Spleen (tissue), 7 donors: ENCODE measurements at regions not wholly inside any gene's neighbourhood (a gene's known extent, or its start where the extent isn't known, plus 50 kb on each side); places are given as distances from the start of the nearest gene placed in this dataset.

ENCODE experiments used
- CTCF ChIP-seq, 11 experiments: fragments of 200-600 bp in 7 of 11; fragments of 450-650 bp in 4 of 11; sonication (generic) in 4 of 11; IDR thresholded peaks in 8 of 11; conservative IDR thresholded peaks in 3 of 11; 1 replicate in 7 of 11; 2 replicates in 4 of 11; pipeline versions ENCODE4 v1.4.0 to v1.8.0; 2016 to 2021; ENCODE audit warnings: antibody characterized with exemption in 11 of 11, inconsistent platforms in 4 of 11, mild to moderate bottlenecking in 1 of 11
- POLR2A ChIP-seq, 3 donors: fragments of 450-650 bp; IDR thresholded peaks; one replicate each; pipeline ENCODE4 v1.5.1; 2017; ENCODE audit warnings: antibody characterized with exemption in 3 of 3, mild to moderate bottlenecking in 1 of 3
- POLR2AphosphoS5 ChIP-seq, 3 donors: sonication (generic); formaldehyde crosslinking; IDR thresholded peaks; one replicate each; pipeline ENCODE4 v1.5.1; 2017; ENCODE audit warnings: antibody characterized with exemption in 3 of 3
- donor health status: DM: no; HTN: no; CAD: no; lungs with moderate emphysema.
- donor health status: DM: no; HTN: no; CAD: no.
- donor health status: DM: no; HTN: no; CAD: no.

DNA sequence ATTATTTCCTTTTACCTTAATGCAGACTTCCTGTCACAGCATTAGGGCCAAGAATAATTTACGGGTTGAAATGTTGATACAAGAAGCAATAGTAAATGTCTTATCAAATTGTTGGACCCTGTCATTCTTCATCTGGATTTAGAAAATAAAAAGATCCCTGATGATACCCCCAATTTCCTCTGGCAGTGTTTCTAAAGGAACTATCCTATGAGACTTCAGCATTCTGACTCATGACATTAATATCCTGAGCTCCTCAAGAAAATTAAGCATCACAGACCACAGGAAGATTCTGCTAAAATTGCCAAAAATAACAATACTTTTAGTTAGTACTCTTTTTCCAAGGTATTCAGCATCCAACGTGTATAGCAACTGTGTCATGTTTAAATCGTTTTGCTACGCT lies 490.5 kb upstream of the ANKRD30A start:
- TF ChIP-seq POLR2AphosphoS5 (IDR thresholded peaks at IDR 0.05) (no peak), CTCF (IDR thresholded peaks at IDR 0.05 in 8 of 11, conservative IDR thresholded peaks at IDR 0.05 in 3 of 11) (no peak), POLR2A (IDR thresholded peaks at IDR 0.05) (no peak)
